K562 (cell line): ENCODE measurements at regions not wholly inside any gene's neighbourhood (a gene's known extent, or its start where the extent isn't known, plus 50 kb on each side); places are given as distances from the start of the nearest gene placed in this dataset.

Experiments
- DACH1 ChIP-seq: fragments of 450-650 bp; IDR thresholded peaks from 2 replicates; pipeline ENCODE4 v1.6.1; 2018; ENCODE audit not compliant: partially characterized antibody
- MECOM ChIP-seq: fragments of 250-450 bp; sonication (Bioruptor Pico); IDR thresholded peaks from 2 replicates; pipeline ENCODE4 v1.8.0; 2022; ENCODE audit warnings: inconsistent platforms
- TF ChIP-seq, protein P1 (sequence below): sonication (generic); formaldehyde crosslinking; IDR thresholded peaks from 2 replicates; pipeline ENCODE4 v1.8.0; 2023; ENCODE audit warnings: missing genetic modification reagents, mild to moderate bottlenecking, borderline replicate concordance
- TF ChIP-seq, protein P2 (sequence below): fragments of 200-600 bp; sonication (generic); IDR thresholded peaks from one replicate; pipeline ENCODE4 v1.6.1; 2012; ENCODE audit warnings: mild to moderate bottlenecking, low read depth, low read length, inconsistent platforms

DNA sequence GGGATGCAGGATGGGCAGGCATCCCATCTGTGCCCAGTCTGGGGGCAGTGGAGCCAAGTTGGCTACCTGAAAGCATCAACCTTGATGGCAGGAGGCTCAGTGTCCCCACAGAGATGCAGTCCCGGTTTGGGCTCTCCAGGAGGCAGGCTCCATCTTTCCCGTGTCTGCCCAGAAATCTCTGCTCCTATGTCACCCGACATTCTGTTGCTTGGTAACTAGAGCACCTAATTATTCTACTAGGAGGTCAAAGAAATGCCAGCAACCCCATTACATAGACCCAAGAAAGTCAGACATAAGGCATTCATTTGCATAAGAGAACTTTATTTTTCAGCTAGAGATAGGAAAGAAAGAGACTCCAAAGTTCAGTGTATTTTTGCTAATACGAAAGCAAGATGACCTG, 100.3 kb upstream of the BACE2 start (continued):
- no peak for TF ChIP-seq MECOM
- TF ChIP-seq, protein P1, sequence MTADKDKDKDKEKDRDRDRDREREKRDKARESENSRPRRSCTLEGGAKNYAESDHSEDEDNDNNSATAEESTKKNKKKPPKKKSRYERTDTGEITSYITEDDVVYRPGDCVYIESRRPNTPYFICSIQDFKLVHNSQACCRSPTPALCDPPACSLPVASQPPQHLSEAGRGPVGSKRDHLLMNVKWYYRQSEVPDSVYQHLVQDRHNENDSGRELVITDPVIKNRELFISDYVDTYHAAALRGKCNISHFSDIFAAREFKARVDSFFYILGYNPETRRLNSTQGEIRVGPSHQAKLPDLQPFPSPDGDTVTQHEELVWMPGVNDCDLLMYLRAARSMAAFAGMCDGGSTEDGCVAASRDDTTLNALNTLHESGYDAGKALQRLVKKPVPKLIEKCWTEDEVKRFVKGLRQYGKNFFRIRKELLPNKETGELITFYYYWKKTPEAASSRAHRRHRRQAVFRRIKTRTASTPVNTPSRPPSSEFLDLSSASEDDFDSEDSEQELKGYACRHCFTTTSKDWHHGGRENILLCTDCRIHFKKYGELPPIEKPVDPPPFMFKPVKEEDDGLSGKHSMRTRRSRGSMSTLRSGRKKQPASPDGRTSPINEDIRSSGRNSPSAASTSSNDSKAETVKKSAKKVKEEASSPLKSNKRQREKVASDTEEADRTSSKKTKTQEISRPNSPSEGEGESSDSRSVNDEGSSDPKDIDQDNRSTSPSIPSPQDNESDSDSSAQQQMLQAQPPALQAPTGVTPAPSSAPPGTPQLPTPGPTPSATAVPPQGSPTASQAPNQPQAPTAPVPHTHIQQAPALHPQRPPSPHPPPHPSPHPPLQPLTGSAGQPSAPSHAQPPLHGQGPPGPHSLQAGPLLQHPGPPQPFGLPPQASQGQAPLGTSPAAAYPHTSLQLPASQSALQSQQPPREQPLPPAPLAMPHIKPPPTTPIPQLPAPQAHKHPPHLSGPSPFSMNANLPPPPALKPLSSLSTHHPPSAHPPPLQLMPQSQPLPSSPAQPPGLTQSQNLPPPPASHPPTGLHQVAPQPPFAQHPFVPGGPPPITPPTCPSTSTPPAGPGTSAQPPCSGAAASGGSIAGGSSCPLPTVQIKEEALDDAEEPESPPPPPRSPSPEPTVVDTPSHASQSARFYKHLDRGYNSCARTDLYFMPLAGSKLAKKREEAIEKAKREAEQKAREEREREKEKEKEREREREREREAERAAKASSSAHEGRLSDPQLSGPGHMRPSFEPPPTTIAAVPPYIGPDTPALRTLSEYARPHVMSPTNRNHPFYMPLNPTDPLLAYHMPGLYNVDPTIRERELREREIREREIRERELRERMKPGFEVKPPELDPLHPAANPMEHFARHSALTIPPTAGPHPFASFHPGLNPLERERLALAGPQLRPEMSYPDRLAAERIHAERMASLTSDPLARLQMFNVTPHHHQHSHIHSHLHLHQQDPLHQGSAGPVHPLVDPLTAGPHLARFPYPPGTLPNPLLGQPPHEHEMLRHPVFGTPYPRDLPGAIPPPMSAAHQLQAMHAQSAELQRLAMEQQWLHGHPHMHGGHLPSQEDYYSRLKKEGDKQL (CRISPR knock-in tag): no peak
- TF ChIP-seq, protein P2, sequence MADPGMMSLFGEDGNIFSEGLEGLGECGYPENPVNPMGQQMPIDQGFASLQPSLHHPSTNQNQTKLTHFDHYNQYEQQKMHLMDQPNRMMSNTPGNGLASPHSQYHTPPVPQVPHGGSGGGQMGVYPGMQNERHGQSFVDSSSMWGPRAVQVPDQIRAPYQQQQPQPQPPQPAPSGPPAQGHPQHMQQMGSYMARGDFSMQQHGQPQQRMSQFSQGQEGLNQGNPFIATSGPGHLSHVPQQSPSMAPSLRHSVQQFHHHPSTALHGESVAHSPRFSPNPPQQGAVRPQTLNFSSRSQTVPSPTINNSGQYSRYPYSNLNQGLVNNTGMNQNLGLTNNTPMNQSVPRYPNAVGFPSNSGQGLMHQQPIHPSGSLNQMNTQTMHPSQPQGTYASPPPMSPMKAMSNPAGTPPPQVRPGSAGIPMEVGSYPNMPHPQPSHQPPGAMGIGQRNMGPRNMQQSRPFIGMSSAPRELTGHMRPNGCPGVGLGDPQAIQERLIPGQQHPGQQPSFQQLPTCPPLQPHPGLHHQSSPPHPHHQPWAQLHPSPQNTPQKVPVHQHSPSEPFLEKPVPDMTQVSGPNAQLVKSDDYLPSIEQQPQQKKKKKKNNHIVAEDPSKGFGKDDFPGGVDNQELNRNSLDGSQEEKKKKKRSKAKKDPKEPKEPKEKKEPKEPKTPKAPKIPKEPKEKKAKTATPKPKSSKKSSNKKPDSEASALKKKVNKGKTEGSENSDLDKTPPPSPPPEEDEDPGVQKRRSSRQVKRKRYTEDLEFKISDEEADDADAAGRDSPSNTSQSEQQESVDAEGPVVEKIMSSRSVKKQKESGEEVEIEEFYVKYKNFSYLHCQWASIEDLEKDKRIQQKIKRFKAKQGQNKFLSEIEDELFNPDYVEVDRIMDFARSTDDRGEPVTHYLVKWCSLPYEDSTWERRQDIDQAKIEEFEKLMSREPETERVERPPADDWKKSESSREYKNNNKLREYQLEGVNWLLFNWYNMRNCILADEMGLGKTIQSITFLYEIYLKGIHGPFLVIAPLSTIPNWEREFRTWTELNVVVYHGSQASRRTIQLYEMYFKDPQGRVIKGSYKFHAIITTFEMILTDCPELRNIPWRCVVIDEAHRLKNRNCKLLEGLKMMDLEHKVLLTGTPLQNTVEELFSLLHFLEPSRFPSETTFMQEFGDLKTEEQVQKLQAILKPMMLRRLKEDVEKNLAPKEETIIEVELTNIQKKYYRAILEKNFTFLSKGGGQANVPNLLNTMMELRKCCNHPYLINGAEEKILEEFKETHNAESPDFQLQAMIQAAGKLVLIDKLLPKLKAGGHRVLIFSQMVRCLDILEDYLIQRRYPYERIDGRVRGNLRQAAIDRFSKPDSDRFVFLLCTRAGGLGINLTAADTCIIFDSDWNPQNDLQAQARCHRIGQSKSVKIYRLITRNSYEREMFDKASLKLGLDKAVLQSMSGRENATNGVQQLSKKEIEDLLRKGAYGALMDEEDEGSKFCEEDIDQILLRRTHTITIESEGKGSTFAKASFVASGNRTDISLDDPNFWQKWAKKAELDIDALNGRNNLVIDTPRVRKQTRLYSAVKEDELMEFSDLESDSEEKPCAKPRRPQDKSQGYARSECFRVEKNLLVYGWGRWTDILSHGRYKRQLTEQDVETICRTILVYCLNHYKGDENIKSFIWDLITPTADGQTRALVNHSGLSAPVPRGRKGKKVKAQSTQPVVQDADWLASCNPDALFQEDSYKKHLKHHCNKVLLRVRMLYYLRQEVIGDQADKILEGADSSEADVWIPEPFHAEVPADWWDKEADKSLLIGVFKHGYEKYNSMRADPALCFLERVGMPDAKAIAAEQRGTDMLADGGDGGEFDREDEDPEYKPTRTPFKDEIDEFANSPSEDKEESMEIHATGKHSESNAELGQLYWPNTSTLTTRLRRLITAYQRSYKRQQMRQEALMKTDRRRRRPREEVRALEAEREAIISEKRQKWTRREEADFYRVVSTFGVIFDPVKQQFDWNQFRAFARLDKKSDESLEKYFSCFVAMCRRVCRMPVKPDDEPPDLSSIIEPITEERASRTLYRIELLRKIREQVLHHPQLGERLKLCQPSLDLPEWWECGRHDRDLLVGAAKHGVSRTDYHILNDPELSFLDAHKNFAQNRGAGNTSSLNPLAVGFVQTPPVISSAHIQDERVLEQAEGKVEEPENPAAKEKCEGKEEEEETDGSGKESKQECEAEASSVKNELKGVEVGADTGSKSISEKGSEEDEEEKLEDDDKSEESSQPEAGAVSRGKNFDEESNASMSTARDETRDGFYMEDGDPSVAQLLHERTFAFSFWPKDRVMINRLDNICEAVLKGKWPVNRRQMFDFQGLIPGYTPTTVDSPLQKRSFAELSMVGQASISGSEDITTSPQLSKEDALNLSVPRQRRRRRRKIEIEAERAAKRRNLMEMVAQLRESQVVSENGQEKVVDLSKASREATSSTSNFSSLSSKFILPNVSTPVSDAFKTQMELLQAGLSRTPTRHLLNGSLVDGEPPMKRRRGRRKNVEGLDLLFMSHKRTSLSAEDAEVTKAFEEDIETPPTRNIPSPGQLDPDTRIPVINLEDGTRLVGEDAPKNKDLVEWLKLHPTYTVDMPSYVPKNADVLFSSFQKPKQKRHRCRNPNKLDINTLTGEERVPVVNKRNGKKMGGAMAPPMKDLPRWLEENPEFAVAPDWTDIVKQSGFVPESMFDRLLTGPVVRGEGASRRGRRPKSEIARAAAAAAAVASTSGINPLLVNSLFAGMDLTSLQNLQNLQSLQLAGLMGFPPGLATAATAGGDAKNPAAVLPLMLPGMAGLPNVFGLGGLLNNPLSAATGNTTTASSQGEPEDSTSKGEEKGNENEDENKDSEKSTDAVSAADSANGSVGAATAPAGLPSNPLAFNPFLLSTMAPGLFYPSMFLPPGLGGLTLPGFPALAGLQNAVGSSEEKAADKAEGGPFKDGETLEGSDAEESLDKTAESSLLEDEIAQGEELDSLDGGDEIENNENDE: no peak
- TF ChIP-seq DACH1: no peak
